ENCODE measurements at regions not wholly inside any gene's neighbourhood (a gene's known extent, or its start where the extent isn't known, plus 50 kb on each side); places are given as distances from the start of the nearest gene placed in this dataset.

DNA sequence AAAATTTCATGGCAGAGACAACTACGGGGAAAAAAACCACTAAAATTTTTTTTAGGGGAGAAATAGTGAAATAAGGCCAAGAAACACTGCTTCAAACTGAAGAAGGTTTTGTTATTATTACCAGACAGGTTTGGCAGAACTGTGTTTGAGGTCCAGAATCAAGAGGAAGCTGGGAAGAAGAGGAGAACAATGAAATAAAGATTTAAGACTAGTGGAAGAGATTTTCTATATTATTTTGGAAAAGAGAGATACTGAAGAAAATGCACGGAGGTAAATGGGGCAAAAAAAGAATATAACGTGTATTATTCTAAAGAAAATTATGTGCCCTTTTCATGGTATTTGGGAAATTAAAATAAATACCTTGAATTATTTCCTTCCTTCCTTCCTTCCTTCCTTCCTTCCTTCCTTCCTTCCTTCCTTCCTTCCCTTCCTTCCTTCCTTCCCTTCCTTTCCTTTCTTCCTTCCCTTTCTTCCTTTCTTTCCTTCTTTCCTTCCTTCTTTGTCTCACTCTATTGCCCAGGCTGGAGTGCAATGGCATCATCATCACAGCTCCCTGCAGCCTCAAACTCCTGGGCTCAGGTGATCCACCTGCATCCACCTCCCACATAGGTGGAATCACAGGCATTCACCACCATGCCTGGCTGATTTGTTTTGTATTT is 124.3 kb downstream of the GJA1 start:
- in situ Hi-C loops (cut with HindIII; ENCODE audit: extremely low pct_ligation_motif_present, low pct_unique_long_range_greater_than_20kb) = no loop called here
- Histone ChIP-seq H4K20me1 (ENCODE audit: insufficient read depth, low read length) (no peaks in the 10 kb centered on the region), H3K9ac (ENCODE audit: insufficient read depth, low read depth, low read length) (no peak overlapping the region), H3K9me3 (ENCODE audit: low read length) (peaks cover 22% of the 10 kb centered on the region), H3K36me3 (replicated peaks in 1 of 2; ENCODE audit: control insufficient read depth in 1 of 2, insufficient read depth in 2 of 2, low read length in 2 of 2) (no peaks in the 10 kb centered on the region), H3K4me1 (ENCODE audit: insufficient read depth, low read length) (no peaks in the 10 kb centered on the region), H2AFZ (ENCODE audit: low read length) (no peak overlapping the region), H3K79me2 (ENCODE audit: insufficient read depth, low read length) (no peaks in the 10 kb centered on the region), H3K4me2 (ENCODE audit: low read depth, low read length) (no peak overlapping the region), H3K4me3 (replicated peaks in 1 of 3; ENCODE audit: insufficient read depth in 1 of 3, low read depth in 2 of 3, low read length in 3 of 3) (no peak overlapping the region), H3K27ac (ENCODE audit: extremely low read length, insufficient read depth, low read length) (no peak overlapping the region), H3K27me3 (ENCODE audit: control insufficient read depth in 1 of 2, insufficient read depth in 2 of 2, low read length in 2 of 2) (no peaks in the 10 kb centered on the region)
- DNase-seq (ENCODE audit: low spot score) (no peak), ATAC-seq (no peak), FAIRE-seq (no peak)
- WGBS (ENCODE audit: low lambda C conversion rate) = 3% methylated on average over 3 of the region's 3 CpGs
- BruUV-seq (replicated peaks) = no TSS peak
- ChIA-PET CTCF (ENCODE audit: low intra/inter-chr PET ratio, low total read pairs) (no interaction called here), POLR2A (no interaction called here)
- intact Hi-C loops (cut with micrococcal nuclease; ENCODE audit: unreplicated experiment) = no loop called here
- TF ChIP-seq AGO1 (IDR thresholded peaks at IDR 0.05; ENCODE audit: low read depth, low read length, poor library complexity, severe bottlenecking) (no peak), ZNF615 (CRISPR knock-in tag; IDR thresholded peaks at IDR 0.05; ENCODE audit: borderline replicate concordance) (no peak), ZNF446 (CRISPR knock-in tag; IDR thresholded peaks at IDR 0.05) (no peak), ZZZ3 (CRISPR knock-in tag; IDR thresholded peaks at IDR 0.05; ENCODE audit: borderline replicate concordance) (no peak), PHF8 (CRISPR knock-in tag; IDR thresholded peaks at IDR 0.05) (no peak)
- TF ChIP-seq, protein P1, sequence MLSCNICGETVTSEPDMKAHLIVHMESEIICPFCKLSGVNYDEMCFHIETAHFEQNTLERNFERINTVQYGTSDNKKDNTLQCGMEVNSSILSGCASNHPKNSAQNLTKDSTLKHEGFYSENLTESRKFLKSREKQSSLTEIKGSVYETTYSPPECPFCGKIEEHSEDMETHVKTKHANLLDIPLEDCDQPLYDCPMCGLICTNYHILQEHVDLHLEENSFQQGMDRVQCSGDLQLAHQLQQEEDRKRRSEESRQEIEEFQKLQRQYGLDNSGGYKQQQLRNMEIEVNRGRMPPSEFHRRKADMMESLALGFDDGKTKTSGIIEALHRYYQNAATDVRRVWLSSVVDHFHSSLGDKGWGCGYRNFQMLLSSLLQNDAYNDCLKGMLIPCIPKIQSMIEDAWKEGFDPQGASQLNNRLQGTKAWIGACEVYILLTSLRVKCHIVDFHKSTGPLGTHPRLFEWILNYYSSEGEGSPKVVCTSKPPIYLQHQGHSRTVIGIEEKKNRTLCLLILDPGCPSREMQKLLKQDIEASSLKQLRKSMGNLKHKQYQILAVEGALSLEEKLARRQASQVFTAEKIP (CRISPR knock-in tag; IDR thresholded peaks at IDR 0.05; ENCODE audit: borderline replicate concordance) = no peak

DNA sequence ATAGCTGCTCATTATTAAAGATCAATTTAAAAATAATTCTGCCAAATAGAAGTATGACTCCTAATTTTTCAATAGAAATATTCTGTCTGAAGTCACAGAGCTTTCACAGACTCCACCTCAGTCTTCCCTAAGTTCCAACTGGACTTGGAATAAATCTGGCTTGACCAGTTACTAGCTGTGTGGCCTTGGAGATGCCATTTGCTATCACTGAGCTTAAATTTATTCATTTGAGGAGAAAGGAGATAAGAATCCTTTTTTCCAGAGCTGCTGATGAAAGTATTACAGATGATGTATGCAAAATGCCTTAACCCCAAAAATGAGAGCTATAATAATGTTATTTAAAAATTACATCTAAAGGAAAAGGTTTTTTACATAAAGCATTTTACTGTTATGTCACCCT is 125.0 kb downstream of the GJA1 start:
- H3K4me3 ChIP-seq (replicated peaks in 1 of 3; ENCODE audit: insufficient read depth in 1 of 3, low read depth in 2 of 3, low read length in 3 of 3) = no peak overlapping the region
- ChIA-PET POLR2A (no interaction called here), CTCF (ENCODE audit: low intra/inter-chr PET ratio, low total read pairs) (no interaction called here)
- H3K4me2 ChIP-seq (ENCODE audit: low read depth, low read length) = no peak overlapping the region
- DNase-seq (ENCODE audit: low spot score) (no peak), FAIRE-seq (no peak), ATAC-seq (no peak)
- peaks cover 29% of the 10 kb centered on the region for H3K9me3 ChIP-seq (ENCODE audit: low read length)
- no peaks in the 10 kb centered on the region for H3K4me1 ChIP-seq (ENCODE audit: insufficient read depth, low read length)
- no peak overlapping the region for H3K9ac ChIP-seq (ENCODE audit: insufficient read depth, low read depth, low read length)
- no peak overlapping the region for H3K27ac ChIP-seq (ENCODE audit: extremely low read length, insufficient read depth, low read length)
- H3K36me3 ChIP-seq (replicated peaks in 1 of 2; ENCODE audit: control insufficient read depth in 1 of 2, insufficient read depth in 2 of 2, low read length in 2 of 2) = no peaks in the 10 kb centered on the region
- no TSS peak for BruUV-seq (replicated peaks)
- no peaks in the 10 kb centered on the region for H3K79me2 ChIP-seq (ENCODE audit: insufficient read depth, low read length)
- no peak overlapping the region for H2AFZ ChIP-seq (ENCODE audit: low read length)
- in situ Hi-C loops (cut with HindIII; ENCODE audit: extremely low pct_ligation_motif_present, low pct_unique_long_range_greater_than_20kb) (no loop called here), intact Hi-C loops (cut with micrococcal nuclease; ENCODE audit: unreplicated experiment) (no loop called here)
- no peaks in the 10 kb centered on the region for H4K20me1 ChIP-seq (ENCODE audit: insufficient read depth, low read length)
- H3K27me3 ChIP-seq (ENCODE audit: control insufficient read depth in 1 of 2, insufficient read depth in 2 of 2, low read length in 2 of 2) = no peaks in the 10 kb centered on the region
- TF ChIP-seq PCBP1 (IDR thresholded peaks at IDR 0.05; ENCODE audit: borderline replicate concordance, low read depth, low read length) (no peak), MED8 (CRISPR knock-in tag; IDR thresholded peaks at IDR 0.05; ENCODE audit: insufficient replicate concordance) (no peak)
